Gastrocnemius medialis (tissue), 4 donors: ENCODE measurements at regions not wholly inside any gene's neighbourhood (a gene's known extent, or its start where the extent isn't known, plus 50 kb on each side); places are given as distances from the start of the nearest gene placed in this dataset.

ENCODE experiments used
- ATAC-seq, 2 donors: fragments of 150-250 bp; one replicate each; pipeline ENCODE4 v1.9.1; 2016
- DNase-seq, 2 donors: peaks; one replicate each; pipeline ENCODE4 v3.0.0-alpha.2; 2019
- H3K27ac ChIP-seq, 4 donors: fragments of 200-600 bp; sonication (generic); 1 replicate in 1 of 4; 2 replicates in 3 of 4; pipeline ENCODE4 v1.5.1; 2016 to 2018; ENCODE audit warnings: mild to moderate bottlenecking in 2 of 4, moderate library complexity in 1 of 4
- H3K27me3 ChIP-seq, 3 donors: fragments of 200-600 bp; sonication (generic) in 2 of 3; 1 replicate in 1 of 3; 2 replicates in 2 of 3; pipeline versions ENCODE4 v1.5.1 to v1.6.0; 2016 to 2019; ENCODE audit warnings: mild to moderate bottlenecking in 1 of 3, moderate library complexity in 1 of 3
- H3K36me3 ChIP-seq, 2 donors: fragments of 200-600 bp; sonication (generic) in 1 of 2; one replicate each; pipeline ENCODE4 v1.5.1; 2017 to 2018
- H3K4me1 ChIP-seq, 2 donors: fragments of 200-600 bp; sonication (generic) in 1 of 2; one replicate each; pipeline ENCODE4 v1.5.1; 2016 to 2017; ENCODE audit warnings: mild to moderate bottlenecking in 2 of 2
- H3K4me3 ChIP-seq, 4 donors: fragments of 200-600 bp; sonication (generic) in 3 of 4; 1 replicate in 1 of 4; 2 replicates in 3 of 4; pipeline ENCODE4 v1.5.1; 2016 to 2019; ENCODE audit warnings: mild to moderate bottlenecking in 2 of 4
- H3K9me3 ChIP-seq, 3 donors: fragments of 200-600 bp; sonication (generic) in 2 of 3; 1 replicate in 1 of 3; 2 replicates in 2 of 3; pipeline ENCODE4 v1.5.1; 2016 to 2019
- CTCF ChIP-seq, 5 experiments: fragments of 450-650 bp in 3 of 5; fragments of 200-600 bp in 2 of 5; sonication (generic) in 2 of 5; IDR thresholded peaks in 4 of 5; conservative IDR thresholded peaks in 1 of 5; 1 replicate in 4 of 5; 2 replicates in 1 of 5; pipeline ENCODE4 v1.5.1; 2016 to 2019; ENCODE audit warnings: antibody characterized with exemption in 5 of 5, mild to moderate bottlenecking in 3 of 5, moderate library complexity in 3 of 5
- POLR2A ChIP-seq, 2 donors: fragments of 450-650 bp; IDR thresholded peaks; one replicate each; pipeline ENCODE4 v1.6.1; 2017; ENCODE audit warnings: antibody characterized with exemption in 2 of 2, mild to moderate bottlenecking in 2 of 2, moderate library complexity in 2 of 2
- in situ Hi-C, 4 donors: fragments of 200-750 bp; cut with MboI; loops; one replicate each; pipeline versions ENCODE4 v1.15.0 to v1.8.0; 2017; ENCODE audit warnings: low sequenced_read_pairs in 4 of 4
- intact Hi-C: fragments of 100-400 bp; cut with DNase I; formaldehyde crosslinking; loops from one replicate; pipeline ENCODE4 v1.15.1; 2023; ENCODE audit warnings: low total_unique reads

DNA sequence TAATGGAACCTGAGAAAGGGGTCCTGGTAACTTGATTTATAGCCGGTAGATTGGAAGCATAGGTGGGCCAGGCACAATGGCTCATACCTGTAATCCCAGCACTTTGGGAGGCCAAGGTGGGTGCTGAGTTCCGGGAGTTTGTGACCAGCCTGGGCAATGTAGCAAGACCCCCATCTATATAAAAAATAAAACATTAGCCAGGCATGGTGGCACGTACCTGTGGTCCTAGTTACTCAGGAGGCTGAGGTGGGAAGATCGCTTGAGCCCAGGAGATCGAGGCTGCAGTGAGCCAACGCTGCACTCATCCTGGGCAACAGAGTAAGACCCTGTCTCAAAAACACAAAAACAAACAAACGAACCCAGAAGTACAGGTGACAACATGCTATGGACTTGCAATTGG lies 76.5 kb downstream of the ZNF281 start:
- H3K4me3 ChIP-seq = no peak overlapping the region
- no peak overlapping the region for H3K27ac ChIP-seq
- DNase-seq (no peak), ATAC-seq (no peak)
- TF ChIP-seq CTCF (IDR thresholded peaks at IDR 0.05 in 4 of 5, conservative IDR thresholded peaks at IDR 0.05 in 1 of 5) (no peak), POLR2A (IDR thresholded peaks at IDR 0.05) (no peak)
- intact Hi-C loops = no loop called here
- H3K27me3 ChIP-seq = no peaks in the 10 kb centered on the region
- H3K9me3 ChIP-seq = no peaks in the 10 kb centered on the region
- in situ Hi-C loops = no loop called here
- H3K4me1 ChIP-seq = no peaks in the 10 kb centered on the region
- H3K36me3 ChIP-seq = no peaks in the 10 kb centered on the region

- H3K4me1 ChIP-seq = no peaks in the 10 kb centered on the region
- TF ChIP-seq POLR2A (IDR thresholded peaks at IDR 0.05) (no peak), CTCF (IDR thresholded peaks at IDR 0.05 in 4 of 5, conservative IDR thresholded peaks at IDR 0.05 in 1 of 5) (no peak)
- no peak overlapping the region for H3K27ac ChIP-seq
- H3K36me3 ChIP-seq = no peaks in the 10 kb centered on the region
- no peaks in the 10 kb centered on the region for H3K27me3 ChIP-seq
- ATAC-seq (no peak), DNase-seq (no peak)
- H3K4me3 ChIP-seq = no peak overlapping the region
- in situ Hi-C loops = no loop called here
- H3K9me3 ChIP-seq = no peaks in the 10 kb centered on the region
- intact Hi-C loops = no loop called here
Measured at GRCh38 chr1:200332716-200333115, 77.1 kb downstream of the ZNF281 start.

- H3K27ac ChIP-seq = no peak overlapping the region
- H3K27me3 ChIP-seq = no peaks in the 10 kb centered on the region
- ATAC-seq (no peak), DNase-seq (no peak)
- H3K4me1 ChIP-seq = no peaks in the 10 kb centered on the region
- H3K4me3 ChIP-seq = no peak overlapping the region
- intact Hi-C loops = no loop called here
- no peak for TF ChIP-seq CTCF (IDR thresholded peaks at IDR 0.05 in 4 of 5, conservative IDR thresholded peaks at IDR 0.05 in 1 of 5)
- no peak for TF ChIP-seq POLR2A (IDR thresholded peaks at IDR 0.05)
- H3K9me3 ChIP-seq = no peaks in the 10 kb centered on the region
- in situ Hi-C loops = no loop called here
- H3K36me3 ChIP-seq = no peaks in the 10 kb centered on the region
Measured at GRCh38 chr1:200330741-200331428, 79.0 kb downstream of the ZNF281 start.

DNA sequence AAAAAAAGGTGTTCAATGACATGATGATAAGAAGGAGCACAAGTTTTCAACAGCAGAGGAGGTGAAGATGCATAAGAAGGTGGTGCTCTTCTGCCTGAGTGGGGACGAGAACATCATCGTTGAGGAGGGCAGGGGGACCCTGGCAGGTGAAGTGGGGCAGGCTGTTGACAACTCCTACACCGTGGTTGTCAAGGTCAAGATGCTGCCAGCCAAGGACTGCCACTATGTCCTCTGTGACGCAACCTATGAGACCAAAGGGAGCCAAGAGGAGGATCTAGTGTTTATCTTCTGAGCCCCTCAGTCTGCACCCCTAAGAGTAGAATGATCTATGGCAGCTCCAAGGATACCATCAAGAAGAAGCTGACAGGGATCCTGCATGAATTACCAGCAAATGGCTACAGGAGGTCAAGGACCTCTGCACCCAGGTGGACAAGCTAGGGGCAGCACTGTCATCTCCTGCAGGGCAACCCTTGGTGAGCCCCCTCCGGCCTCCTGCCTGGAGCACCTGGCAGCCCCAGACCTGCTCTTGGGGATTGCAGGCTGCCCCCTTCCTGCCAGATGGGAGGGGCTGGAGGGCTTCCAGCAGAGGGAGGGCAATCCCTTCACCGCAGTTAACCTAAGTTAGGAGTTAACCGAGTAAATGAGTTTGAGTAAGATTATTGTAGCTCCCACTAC lies 80.5 kb downstream of the ZNF281 start:
- Histone ChIP-seq H3K36me3 (no peaks in the 10 kb centered on the region), H3K9me3 (no peaks in the 10 kb centered on the region), H3K4me3 (no peak overlapping the region), H3K27me3 (no peaks in the 10 kb centered on the region), H3K27ac (no peak overlapping the region), H3K4me1 (no peaks in the 10 kb centered on the region)
- intact Hi-C loops (no loop called here), in situ Hi-C loops (no loop called here)
- ATAC-seq = no peak
- TF ChIP-seq POLR2A (IDR thresholded peaks at IDR 0.05) (no peak), CTCF (IDR thresholded peaks at IDR 0.05 in 4 of 5, conservative IDR thresholded peaks at IDR 0.05 in 1 of 5) (no peak)
- no peak for DNase-seq
